K562 (cell line): ENCODE measurements at regions not wholly inside any gene's neighbourhood (a gene's known extent, or its start where the extent isn't known, plus 50 kb on each side); places are given as distances from the start of the nearest gene placed in this dataset.

ENCODE experiments used
- ARNT ChIP-seq, 2 experiments: fragments of 450-650 bp; IDR thresholded peaks; 2 replicates each; pipeline ENCODE4 v1.6.1; 2016; ENCODE audit warnings: mild to moderate bottlenecking in 1 of 2
- GABPA ChIP-seq: fragments of 200-800 bp; sonication (Bioruptor generic); conservative IDR thresholded peaks from 2 replicates; pipeline ENCODE4 v1.6.1; 2016; ENCODE audit warnings: low read depth, missing genetic modification characterization, missing compliant biosample characterization
- RAD21 ChIP-seq, 2 experiments: fragments of 250-450 bp in 1 of 2; fragments of 450-650 bp in 1 of 2; sonication (Bioruptor Pico) in 1 of 2; formaldehyde crosslinking in 1 of 2; IDR thresholded peaks in 1 of 2; conservative IDR thresholded peaks in 1 of 2; 2 replicates each; pipeline versions ENCODE4 v1.4.0 to v1.8.0; 2020 to 2022; ENCODE audit warnings: mild to moderate bottlenecking in 2 of 2, moderate library complexity in 1 of 2
- SMAD4 ChIP-seq: fragments of 250-450 bp; sonication (Bioruptor Pico); conservative IDR thresholded peaks from 2 replicates; pipeline ENCODE4 v1.8.0; 2021; ENCODE audit warnings: inconsistent platforms, mild to moderate bottlenecking, moderate library complexity
- SMC3 ChIP-seq: conservative IDR thresholded peaks from 2 replicates; pipeline ENCODE4 v1.6.1; 2011; ENCODE audit warnings: low read depth, low read length, improper control_type of control experiment; ENCODE audit not compliant: insufficient read depth
- TRIM28 ChIP-seq: fragments of 450-650 bp; IDR thresholded peaks from 2 replicates; pipeline ENCODE4 v1.6.1; 2017
- YY1 ChIP-seq, 3 experiments: IDR thresholded peaks; 2 replicates each; pipeline ENCODE4 v1.6.1; 2011; ENCODE audit warnings: low read length in 2 of 3, mild to moderate bottlenecking in 2 of 3, moderate library complexity in 2 of 3, borderline replicate concordance in 1 of 3, control low read depth in 1 of 3, low read depth in 1 of 3; ENCODE audit not compliant: insufficient read depth in 3 of 3, insufficient replicate concordance in 2 of 3, control insufficient read depth in 1 of 3, insufficient read length in 1 of 3; ENCODE audit errors: extremely low read depth in 1 of 3
- ZBTB17 ChIP-seq: fragments of 450-650 bp; formaldehyde crosslinking; IDR thresholded peaks from 2 replicates; pipeline ENCODE4 v1.4.0; 2020; ENCODE audit warnings: mild to moderate bottlenecking
- ZNF24 ChIP-seq: fragments of 450-650 bp; IDR thresholded peaks from 2 replicates; pipeline ENCODE4 v1.6.1; 2016
- ZNF507 ChIP-seq: conservative IDR thresholded peaks from 2 replicates; pipeline ENCODE4 v1.6.1; 2017; ENCODE audit warnings: missing genetic modification characterization, missing compliant biosample characterization
- TF ChIP-seq, protein P1 (sequence below): sonication (generic); formaldehyde crosslinking; IDR thresholded peaks from 2 replicates; pipeline ENCODE4 v1.8.1; 2023; ENCODE audit warnings: mild to moderate bottlenecking, missing genetic modification reagents
- TF ChIP-seq, protein P2 (sequence below): IDR thresholded peaks from 2 replicates; pipeline ENCODE4 v1.6.1; 2011; ENCODE audit warnings: borderline replicate concordance, low read depth, mild to moderate bottlenecking, moderate library complexity, low read length; ENCODE audit not compliant: insufficient read depth, poor library complexity, severe bottlenecking

DNA sequence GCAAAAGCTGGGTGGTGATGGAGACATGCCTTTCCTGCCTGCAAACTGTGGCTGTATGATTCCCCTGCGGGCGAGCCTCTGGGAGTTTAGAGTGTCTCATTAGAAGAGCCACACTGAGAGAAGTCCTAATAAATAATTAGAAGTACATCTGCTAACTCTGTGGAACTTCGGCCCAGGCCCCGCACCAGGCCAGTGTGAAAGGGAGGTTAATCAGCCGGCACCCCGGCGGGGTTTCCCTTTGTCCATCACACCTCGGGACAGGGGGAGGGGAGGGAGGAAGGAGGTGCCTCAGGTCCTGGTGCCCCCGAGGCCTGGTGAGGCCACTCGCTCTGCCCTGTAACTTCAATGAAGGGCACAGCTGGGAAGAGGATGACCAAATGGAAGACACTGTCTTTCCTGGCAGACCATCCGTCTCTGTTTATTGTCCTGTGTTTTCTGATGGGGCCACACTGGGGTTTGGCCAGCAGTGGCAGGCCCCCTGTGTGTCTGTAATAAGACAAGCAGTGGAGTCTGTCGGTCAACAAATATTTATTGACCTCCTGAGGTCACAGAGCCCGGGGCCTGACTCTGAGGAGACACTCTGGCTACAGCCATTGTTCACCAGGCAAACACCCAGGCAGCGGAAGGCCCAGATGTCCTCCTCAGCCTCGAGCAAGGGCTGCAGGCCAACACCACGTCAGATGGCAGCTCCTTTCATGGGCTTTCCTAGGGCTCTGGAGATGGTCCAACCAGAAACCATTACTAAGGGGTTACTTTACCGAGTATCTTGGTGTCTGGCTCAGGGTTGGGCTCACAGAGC, 267.5 kb upstream of the RAB4A start:
- TF ChIP-seq ARNT (IDR thresholded peaks at IDR 0.05) = no peak
- TF ChIP-seq ZNF507 (tag) = no peak
- no peak for TF ChIP-seq SMAD4
- TF ChIP-seq RAD21 (CRISPR knock-in tag; conservative IDR thresholded peaks at IDR 0.05 in 1 of 2, IDR thresholded peaks at IDR 0.05 in 1 of 2) = no peak
- TF ChIP-seq, protein P1, sequence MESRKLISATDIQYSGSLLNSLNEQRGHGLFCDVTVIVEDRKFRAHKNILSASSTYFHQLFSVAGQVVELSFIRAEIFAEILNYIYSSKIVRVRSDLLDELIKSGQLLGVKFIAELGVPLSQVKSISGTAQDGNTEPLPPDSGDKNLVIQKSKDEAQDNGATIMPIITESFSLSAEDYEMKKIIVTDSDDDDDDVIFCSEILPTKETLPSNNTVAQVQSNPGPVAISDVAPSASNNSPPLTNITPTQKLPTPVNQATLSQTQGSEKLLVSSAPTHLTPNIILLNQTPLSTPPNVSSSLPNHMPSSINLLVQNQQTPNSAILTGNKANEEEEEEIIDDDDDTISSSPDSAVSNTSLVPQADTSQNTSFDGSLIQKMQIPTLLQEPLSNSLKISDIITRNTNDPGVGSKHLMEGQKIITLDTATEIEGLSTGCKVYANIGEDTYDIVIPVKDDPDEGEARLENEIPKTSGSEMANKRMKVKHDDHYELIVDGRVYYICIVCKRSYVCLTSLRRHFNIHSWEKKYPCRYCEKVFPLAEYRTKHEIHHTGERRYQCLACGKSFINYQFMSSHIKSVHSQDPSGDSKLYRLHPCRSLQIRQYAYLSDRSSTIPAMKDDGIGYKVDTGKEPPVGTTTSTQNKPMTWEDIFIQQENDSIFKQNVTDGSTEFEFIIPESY (CRISPR knock-in tag) = no peak
- TF ChIP-seq YY1 (IDR thresholded peaks at IDR 0.05; ENCODE audit: borderline replicate concordance in 1 of 3, control insufficient read depth in 1 of 3, extremely low read depth in 1 of 3, insufficient read depth in 3 of 3, insufficient read length in 1 of 3, insufficient replicate concordance in 2 of 3, low read depth in 1 of 3, low read length in 2 of 3) = no peak
- no peak for TF ChIP-seq GABPA
- TF ChIP-seq SMC3 = no peak
- TF ChIP-seq TRIM28 = no peak
- TF ChIP-seq ZBTB17 = no peak
- no peak for TF ChIP-seq ZNF24
- TF ChIP-seq, protein P2, sequence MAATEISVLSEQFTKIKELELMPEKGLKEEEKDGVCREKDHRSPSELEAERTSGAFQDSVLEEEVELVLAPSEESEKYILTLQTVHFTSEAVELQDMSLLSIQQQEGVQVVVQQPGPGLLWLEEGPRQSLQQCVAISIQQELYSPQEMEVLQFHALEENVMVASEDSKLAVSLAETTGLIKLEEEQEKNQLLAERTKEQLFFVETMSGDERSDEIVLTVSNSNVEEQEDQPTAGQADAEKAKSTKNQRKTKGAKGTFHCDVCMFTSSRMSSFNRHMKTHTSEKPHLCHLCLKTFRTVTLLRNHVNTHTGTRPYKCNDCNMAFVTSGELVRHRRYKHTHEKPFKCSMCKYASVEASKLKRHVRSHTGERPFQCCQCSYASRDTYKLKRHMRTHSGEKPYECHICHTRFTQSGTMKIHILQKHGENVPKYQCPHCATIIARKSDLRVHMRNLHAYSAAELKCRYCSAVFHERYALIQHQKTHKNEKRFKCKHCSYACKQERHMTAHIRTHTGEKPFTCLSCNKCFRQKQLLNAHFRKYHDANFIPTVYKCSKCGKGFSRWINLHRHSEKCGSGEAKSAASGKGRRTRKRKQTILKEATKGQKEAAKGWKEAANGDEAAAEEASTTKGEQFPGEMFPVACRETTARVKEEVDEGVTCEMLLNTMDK = no peak
